ENCODE measurements at regions not wholly inside any gene's neighbourhood (a gene's known extent, or its start where the extent isn't known, plus 50 kb on each side); places are given as distances from the start of the nearest gene placed in this dataset.
"Not testable (repeated sequence)": the region's sequence is repeated elsewhere in the genome, so short reads cannot be mapped to it uniquely, and the experiment has no call there.

DNA sequence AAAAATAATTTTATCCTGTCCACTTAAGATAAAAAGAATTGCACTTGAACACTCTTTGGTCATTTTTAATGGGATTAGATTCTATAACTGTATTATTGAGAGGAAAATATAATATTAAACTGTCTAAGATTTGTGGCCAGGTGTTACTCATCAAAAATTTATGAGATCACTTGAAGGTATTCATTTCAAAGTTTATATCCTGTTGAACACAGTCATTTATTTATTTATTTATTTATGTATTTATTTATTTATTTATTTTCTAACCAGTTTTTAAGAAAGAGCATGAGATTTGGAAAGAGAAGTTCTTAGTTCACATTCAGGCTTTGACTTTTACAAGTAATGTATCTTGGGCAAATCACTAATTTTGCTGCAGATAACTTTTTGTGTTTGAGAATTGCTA, 692.7 kb downstream of the LTN1 start:
- no peak overlapping the region for H3K27ac ChIP-seq
- H3K9me3 ChIP-seq: no peaks in the 10 kb centered on the region
- intact Hi-C loops (cut with DNase I): no loop called here
- TF ChIP-seq, protein P1, sequence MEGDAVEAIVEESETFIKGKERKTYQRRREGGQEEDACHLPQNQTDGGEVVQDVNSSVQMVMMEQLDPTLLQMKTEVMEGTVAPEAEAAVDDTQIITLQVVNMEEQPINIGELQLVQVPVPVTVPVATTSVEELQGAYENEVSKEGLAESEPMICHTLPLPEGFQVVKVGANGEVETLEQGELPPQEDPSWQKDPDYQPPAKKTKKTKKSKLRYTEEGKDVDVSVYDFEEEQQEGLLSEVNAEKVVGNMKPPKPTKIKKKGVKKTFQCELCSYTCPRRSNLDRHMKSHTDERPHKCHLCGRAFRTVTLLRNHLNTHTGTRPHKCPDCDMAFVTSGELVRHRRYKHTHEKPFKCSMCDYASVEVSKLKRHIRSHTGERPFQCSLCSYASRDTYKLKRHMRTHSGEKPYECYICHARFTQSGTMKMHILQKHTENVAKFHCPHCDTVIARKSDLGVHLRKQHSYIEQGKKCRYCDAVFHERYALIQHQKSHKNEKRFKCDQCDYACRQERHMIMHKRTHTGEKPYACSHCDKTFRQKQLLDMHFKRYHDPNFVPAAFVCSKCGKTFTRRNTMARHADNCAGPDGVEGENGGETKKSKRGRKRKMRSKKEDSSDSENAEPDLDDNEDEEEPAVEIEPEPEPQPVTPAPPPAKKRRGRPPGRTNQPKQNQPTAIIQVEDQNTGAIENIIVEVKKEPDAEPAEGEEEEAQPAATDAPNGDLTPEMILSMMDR (IDR thresholded peaks at IDR 0.05): no peak
- TF ChIP-seq POLR2A (IDR thresholded peaks at IDR 0.05): no peak
- H3K27me3 ChIP-seq: no peaks in the 10 kb centered on the region
- no peaks in the 10 kb centered on the region for H3K4me1 ChIP-seq
- DNase-seq: no peak
- H3K36me3 ChIP-seq: no peaks in the 10 kb centered on the region
- H3K4me3 ChIP-seq: no peak overlapping the region

DNA sequence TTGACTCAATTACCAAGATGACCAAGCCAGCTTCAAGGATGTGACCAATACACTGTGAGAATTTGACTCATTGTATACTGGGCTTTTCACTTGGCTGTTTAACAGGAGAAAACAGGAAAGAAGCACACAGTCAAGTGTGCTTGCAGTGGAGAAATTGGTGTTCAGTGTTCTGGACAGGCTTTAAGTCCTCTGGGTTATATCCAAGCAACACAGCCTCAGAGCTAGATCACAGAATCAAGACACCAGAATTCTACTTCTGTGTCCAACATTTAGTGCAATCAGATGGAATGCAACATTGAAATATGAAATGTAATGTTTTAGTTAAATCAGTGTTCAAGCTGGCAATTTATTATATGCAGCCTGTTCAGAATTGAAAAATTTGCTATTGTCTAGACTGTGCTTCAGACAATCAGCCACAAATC, 694.4 kb downstream of the LTN1 start:
- TF ChIP-seq, protein P1 (IDR thresholded peaks at IDR 0.05): no peak
- no peak for TF ChIP-seq POLR2A (IDR thresholded peaks at IDR 0.05)
- no peaks in the 10 kb centered on the region for H3K4me1 ChIP-seq
- no peak for DNase-seq
- intact Hi-C loops (cut with DNase I): no loop called here
- H3K36me3 ChIP-seq: no peaks in the 10 kb centered on the region
- H3K4me3 ChIP-seq: no peak overlapping the region
- no peaks in the 10 kb centered on the region for H3K27me3 ChIP-seq
- no peaks in the 10 kb centered on the region for H3K9me3 ChIP-seq
- H3K27ac ChIP-seq: no peak overlapping the region

DNA sequence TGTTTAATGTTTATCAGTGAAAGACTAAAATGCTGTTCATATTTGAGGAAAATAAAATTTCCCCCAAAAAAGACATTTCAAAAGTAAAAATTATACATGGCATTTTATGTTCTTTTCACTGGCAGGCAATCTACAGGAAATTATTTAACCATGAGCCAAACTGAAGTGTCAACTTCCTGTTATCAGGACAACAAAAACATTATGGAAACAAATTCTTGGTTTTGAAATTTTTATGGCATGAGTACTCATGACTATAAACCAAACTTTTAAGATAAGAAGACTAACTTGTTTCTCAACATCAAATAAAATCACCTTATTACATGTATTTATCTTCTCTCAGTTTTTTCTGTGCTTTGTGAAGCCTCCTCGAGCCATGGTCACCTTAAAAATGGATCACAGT, 698.6 kb downstream of the LTN1 start:
- TF ChIP-seq POLR2A (IDR thresholded peaks at IDR 0.05): no peak
- TF ChIP-seq, protein P1 (IDR thresholded peaks at IDR 0.05): no peak
- intact Hi-C loops (cut with DNase I): no loop called here
- H3K27ac ChIP-seq: no peak overlapping the region
- peaks cover 0 to 6% (median 0%) of the 10 kb centered on the region in 3 donors for H3K9me3 ChIP-seq
- no peaks in the 10 kb centered on the region for H3K27me3 ChIP-seq
- H3K4me3 ChIP-seq: no peak overlapping the region
- DNase-seq: no peak
- H3K36me3 ChIP-seq: no peaks in the 10 kb centered on the region
- H3K4me1 ChIP-seq: no peaks in the 10 kb centered on the region
- WGBS, 2 donors: 54 to 57% methylated on average over 1 of the region's 1 CpG

DNA sequence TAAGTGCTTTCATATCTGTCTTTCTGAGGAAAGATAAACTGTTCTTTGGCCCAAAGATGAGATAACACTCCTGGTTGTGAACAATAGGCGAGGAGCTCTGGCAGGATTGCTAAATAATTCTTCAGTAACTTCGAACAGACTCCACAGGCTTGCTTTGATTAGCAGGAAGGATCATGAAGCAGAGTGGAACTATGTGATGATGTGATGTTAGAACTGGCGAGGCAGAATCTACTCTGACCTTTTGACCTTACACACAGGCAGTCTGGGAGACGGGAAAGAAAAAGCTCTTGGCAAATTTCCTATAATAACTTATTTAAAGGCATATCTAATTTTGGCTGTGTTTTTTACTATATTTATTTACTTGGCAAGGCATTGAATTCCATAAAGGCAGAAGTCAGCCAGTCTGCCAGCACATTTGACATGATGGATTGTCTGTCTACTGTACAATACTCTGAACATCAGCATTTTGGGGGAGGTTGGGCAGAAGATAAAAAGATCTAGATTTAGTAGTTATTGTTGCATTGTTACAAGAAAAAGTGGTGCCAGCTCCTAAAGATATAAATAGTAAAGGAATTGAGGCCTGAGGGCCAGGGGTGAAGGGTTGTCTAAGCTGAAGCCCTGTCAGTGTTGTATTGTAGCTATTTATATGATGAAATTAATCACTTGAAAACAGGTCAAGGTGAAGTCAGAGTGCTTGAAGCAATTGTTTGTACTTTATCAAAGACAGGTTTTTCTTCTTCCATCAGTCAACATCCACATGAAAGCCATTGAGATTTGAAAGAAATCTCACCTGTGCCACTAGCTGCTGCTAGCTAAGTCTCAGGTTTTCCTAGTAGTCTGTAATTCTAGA, 708.8 kb downstream of the LTN1 start:
- H3K36me3 ChIP-seq: no peaks in the 10 kb centered on the region
- TF ChIP-seq, protein P1 (IDR thresholded peaks at IDR 0.05): no peak
- no peak for TF ChIP-seq POLR2A (IDR thresholded peaks at IDR 0.05)
- WGBS, 2 donors: 0 to 14% methylated on average over 4 of the region's 4 CpGs
- no peak overlapping the region for H3K4me3 ChIP-seq
- H3K27ac ChIP-seq: peak overlapping the region in 3 of 4 donors; percentile 40 to 63 (median 57)
- H3K4me1 ChIP-seq: peaks cover 3 to 23% (median 5%) of the 10 kb centered on the region in 3 donors
- H3K27me3 ChIP-seq: no peaks in the 10 kb centered on the region
- DNase-seq: no peak
- no peaks in the 10 kb centered on the region for H3K9me3 ChIP-seq
- intact Hi-C loops (cut with DNase I): no loop called here

DNA sequence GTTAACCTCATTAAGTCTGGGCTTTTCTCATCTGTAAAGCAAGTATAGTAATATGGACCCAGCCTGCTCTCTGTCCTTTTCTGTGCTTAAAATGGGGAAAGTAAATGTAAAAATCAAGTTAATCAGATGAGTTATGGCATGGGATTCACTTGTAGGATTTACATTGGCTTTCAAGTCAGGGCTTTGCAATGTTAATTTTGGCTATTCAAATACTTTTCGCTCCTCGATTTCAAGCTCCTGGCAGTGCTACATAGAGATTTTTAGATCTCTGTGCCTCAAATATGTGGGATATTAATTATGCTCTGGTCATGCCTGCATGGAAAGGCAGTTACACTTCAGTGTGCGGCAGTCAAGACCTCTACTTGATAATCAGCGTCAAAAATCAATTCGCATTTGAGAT, 709.8 kb downstream of the LTN1 start:
- no peak for DNase-seq
- WGBS, 2 donors: 75 to 78% methylated on average over 5 of the region's 5 CpGs
- intact Hi-C loops (cut with DNase I): no loop called here
- H3K27ac ChIP-seq: peak overlapping the region in 1 of 4 donors; percentile 63
- no peaks in the 10 kb centered on the region for H3K36me3 ChIP-seq
- peaks cover 3 to 23% (median 5%) of the 10 kb centered on the region in 3 donors for H3K4me1 ChIP-seq
- H3K4me3 ChIP-seq: no peak overlapping the region
- TF ChIP-seq, protein P1 (IDR thresholded peaks at IDR 0.05): no peak
- no peak for TF ChIP-seq POLR2A (IDR thresholded peaks at IDR 0.05)
- H3K27me3 ChIP-seq: no peaks in the 10 kb centered on the region
- no peaks in the 10 kb centered on the region for H3K9me3 ChIP-seq

DNA sequence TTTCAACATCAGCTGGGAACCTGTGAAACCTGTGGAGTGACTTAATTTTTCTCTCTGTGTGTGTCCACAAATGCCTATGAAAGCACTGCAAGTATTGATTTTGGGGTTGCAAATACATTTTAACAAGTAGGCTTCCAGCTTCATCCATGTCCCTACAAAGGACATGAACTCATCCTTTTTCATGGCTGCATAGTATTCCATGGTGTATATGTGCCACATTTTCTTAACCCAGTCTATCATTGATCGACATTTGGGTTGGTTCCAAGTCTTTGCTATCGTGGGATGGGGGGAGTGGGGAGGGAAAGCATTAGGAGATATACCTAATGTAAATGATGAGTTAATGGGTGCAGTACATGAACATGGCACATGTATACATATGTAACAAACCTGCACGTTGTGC, 711.3 kb downstream of the LTN1 start:
- H3K9me3 ChIP-seq; intact Hi-C loops (cut with DNase I); H3K36me3 ChIP-seq: not testable (repeated sequence)

More for the DNA sequence above, 711.3 kb downstream of the LTN1 start:
- H3K4me1 ChIP-seq: peaks cover 3 to 23% (median 5%) of the 10 kb centered on the region in 3 donors
- not testable (repeated sequence) for H3K27ac ChIP-seq, H3K27me3 ChIP-seq, H3K4me3 ChIP-seq, DNase-seq
- WGBS, 2 donors: 66 to 91% methylated on average over 2 to 3 of the region's 3 CpGs
